Activated naive CD4-positive, alpha-beta T cell (primary cell): ENCODE measurements at regions not wholly inside any gene's neighbourhood (a gene's known extent, or its start where the extent isn't known, plus 50 kb on each side); places are given as distances from the start of the nearest gene placed in this dataset.
"Not testable (repeated sequence)": the region's sequence is repeated elsewhere in the genome, so short reads cannot be mapped to it uniquely, and the experiment has no call there.

Experiments used
- DNase-seq, 4 experiments: peaks; one replicate each; lab custom pipeline; 2025; lab: John Stamatoyannopoulos, UW

DNA sequence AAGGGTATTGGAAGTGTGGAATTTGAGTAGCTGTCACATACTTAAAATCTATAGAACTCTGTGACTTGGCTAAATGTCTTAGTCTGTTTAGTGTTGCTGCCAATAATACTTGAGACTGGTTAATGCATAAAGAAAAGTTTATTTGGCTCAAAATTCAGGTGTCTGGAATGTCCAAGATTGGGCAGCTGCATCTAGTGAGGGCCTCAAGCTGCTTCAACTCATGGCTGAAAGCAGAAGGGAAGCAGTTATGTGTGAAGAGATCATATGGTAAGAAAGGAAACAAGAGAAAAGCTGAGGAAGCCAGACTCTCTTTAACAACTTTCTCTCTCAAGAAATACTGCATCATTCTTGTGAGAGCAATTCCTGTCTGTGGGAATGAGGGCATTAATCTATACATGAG is 1043.3 kb upstream of the CDH6 start:
- no peak for DNase-seq

DNA sequence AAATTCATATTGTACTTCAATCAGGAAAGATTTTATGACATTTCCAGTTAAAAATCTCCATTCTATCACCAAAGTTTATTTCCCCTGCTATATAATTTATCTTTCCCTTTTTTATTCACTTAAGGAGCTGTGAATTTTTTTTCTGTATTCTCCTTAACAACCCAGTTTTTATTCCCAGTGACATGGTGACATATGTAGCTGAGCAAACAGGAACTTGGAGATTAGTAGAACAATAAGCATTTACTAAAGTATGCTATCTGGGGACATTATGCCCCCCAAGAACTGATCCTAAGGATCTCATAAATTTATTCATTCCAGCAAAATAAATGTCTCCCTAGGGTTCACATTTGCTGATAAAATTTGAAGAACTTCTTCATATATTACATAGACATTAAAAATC is 1044.0 kb upstream of the CDH6 start:
- no peak for DNase-seq

DNA sequence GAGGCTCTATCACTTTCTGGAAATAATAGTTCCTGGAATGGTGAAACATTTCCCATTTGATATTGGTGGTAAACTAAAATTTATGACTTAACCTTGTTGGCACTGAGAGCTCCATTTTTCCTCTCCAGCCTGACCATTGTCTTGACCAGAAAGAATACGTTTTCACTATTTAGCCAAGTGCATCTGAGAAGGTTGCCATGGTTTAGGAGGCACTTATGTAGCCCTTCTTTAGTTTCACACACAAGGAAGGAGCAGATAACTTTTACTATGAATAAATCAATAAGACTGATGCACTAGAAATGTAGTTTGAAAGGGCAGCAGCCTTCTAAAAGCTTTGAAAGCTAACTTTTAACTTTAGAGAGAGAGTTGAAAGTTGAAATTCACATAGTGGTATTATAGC is 1045.5 kb upstream of the CDH6 start:
- DNase-seq = no peak

DNA sequence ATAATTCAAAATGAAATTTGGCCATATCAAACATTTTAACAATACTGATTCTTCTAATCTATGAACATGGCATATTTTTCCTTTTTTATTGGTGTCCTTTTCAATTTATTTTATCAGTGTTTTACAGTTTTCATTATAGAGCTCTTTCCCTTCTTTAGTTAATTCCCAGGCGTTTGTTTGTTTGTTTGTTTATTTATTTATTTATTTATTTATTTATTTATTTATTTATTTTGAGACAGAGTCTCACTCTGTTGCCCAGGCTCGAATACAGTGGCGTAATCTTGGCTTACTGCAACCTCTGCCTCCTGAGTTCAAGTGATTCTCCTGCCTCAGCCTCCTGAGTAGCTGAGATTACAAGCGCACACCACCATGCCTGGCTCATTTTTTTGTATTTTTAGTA is 1049.4 kb upstream of the CDH6 start:
- DNase-seq = not testable (repeated sequence)

DNA sequence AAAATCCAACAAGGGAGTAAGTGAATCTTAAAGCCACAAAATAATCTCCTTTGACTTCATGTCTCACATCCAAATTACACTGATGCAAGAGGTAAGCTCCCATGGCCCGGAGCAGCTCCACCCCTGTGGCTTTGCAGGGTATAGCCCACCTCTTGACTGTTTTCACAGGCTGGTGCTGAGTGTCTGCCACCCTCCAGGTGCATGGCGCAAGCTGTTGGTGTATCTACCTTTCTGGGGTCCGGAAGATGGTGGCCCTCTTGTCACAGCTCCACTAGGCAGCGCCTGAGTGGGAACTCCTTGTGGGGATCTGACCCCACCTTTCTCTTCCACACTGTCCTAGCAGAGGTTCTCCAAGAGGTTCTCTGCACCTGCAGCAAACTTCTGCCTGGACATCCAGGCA is 1051.1 kb upstream of the CDH6 start:
- DNase-seq = no peak

DNA sequence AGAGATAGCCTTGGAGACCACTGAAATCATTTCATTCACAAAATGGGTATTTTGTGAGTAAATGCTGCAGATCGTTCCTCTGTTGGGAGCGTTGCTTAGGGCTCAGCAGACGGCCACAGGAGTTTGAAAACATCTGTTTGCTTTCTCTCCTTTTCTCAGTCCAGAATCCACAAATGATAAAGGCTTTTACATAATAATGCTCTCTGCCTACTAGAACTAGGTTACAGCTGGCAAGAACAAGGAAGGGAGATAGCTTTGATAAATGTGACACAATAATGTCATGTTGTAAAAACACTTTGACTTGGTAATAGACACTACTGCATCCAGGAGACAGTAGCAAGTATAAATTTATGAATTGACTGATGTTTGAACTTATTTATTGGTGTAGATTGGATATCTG is 1072.4 kb upstream of the CDH6 start:
- no peak for DNase-seq

DNA sequence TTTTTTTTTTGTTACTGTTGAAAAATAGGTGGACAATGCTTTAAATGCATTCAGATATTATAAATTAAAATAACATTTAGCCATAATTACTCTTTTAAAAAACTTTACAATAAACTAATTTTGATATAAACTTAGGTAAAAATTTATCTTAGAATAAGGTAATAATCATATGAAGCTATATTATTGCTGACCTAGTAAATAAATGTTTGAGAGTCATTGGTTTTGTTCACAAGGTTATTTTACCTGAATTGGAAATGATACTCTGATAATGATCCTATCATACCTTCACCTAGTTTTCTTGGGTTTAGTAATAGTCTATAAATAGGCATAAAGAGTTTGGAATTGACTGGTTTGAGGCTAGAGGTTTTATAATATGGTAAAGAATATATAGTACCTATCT is 1076.4 kb upstream of the CDH6 start:
- DNase-seq = no peak

DNA sequence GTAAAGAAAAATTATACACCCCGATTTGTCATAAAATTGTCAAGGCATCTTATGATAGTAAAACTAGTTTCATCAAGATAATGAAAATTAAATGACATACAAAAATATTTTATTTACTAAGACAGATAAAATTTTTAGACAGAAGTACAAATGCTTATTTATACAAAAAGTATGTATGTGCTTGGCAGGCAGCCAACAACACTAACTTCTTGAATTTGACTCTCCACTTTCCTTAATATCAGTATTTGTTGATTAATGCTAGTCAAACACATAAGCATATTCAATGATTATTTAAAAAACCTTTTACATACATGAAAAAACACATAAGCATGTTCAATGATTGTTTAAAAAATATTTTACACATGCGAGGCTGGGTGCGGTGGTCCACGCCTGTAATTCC is 1079.9 kb upstream of the CDH6 start:
- no peak for DNase-seq

DNA sequence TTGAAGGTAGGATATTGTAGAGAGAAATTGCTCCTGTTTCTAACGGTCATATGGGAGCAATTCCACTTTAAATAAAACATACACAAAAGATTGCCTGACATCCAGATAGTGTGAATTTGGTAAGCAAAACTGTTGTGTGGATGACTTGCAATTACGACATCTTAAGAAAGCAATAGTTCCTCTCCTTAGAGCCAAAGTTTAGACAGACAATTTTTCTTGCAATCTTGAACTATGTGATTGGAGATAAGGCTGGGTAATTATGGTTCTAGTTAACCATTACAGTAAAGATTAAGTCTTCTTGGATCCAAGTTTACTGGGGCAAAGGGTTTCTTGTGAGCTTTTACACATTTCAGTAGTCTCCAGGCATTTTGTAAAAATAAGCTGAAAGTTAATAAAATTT is 1080.6 kb upstream of the CDH6 start:
- DNase-seq = no peak

DNA sequence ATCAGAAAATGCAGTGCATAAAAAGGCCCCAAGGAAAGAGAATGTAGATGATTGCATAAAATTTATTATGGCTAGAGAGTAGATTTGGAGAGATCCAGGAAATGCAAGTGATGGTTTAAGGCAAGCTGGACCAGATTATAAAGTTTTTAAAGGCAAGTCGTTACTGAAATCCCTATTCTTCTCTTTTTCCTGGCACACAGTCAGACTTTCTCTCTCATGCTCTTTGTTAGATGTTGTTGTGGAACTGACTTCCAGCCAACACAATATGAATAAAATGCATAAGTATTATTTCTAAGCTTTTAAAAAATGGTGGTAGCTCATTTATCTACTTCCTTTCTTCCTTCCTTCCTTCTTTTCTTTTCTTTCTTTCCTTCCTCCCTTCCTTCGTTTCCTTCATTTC is 1085.4 kb upstream of the CDH6 start:
- DNase-seq = no peak

DNA sequence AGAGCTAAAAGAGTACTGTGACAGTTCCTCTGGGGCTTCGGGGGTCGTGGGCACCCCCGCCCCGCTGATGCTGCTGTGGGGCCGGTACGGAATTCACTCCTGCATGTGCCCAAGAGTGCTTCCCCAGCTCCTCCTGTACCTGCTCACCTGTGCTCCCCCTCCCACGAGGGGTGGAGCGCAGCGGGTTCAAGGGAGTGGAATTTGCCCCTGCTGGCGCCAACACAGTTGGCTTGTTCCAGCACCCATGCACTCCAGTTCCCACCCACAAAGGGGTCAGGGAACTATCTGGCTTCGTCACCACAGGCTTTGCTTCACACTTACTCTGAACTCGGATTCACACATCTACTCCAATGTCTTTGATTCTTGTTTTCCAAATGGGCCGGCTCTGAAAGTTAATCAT is 1086.9 kb upstream of the CDH6 start:
- no peak for DNase-seq

DNA sequence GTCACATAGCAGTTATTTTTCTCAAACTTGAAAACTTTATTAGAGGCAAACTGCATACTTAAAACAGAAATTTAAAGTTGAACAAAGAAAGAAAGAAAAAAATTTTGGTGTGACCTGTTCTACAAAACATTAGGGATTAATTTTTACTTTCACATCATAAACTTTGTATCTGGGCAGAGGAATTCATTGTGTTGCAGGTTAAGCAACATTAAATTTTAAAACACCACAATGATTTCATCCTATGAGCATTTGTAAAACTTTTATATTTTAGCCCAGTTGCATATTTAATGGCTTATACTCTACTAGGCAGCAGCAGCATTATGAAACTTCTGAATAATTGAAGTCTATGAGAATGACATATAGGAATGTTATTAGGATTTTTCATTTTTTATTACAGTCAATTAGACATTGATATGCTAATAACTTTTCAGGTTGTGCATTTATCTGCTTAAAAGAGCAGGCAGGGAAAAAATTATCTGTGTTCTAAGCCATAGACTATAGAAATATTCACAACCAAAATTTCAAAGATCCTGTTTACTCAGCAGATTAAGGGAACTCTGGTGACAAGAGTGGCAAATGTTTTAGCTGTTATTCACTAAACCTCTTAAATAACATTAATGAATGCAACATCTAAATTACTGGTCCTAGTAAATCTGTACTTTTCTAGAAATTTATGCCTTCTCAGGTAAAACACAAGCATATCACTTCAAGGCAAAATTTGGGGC is 1088.5 kb upstream of the CDH6 start:
- no peak for DNase-seq

DNA sequence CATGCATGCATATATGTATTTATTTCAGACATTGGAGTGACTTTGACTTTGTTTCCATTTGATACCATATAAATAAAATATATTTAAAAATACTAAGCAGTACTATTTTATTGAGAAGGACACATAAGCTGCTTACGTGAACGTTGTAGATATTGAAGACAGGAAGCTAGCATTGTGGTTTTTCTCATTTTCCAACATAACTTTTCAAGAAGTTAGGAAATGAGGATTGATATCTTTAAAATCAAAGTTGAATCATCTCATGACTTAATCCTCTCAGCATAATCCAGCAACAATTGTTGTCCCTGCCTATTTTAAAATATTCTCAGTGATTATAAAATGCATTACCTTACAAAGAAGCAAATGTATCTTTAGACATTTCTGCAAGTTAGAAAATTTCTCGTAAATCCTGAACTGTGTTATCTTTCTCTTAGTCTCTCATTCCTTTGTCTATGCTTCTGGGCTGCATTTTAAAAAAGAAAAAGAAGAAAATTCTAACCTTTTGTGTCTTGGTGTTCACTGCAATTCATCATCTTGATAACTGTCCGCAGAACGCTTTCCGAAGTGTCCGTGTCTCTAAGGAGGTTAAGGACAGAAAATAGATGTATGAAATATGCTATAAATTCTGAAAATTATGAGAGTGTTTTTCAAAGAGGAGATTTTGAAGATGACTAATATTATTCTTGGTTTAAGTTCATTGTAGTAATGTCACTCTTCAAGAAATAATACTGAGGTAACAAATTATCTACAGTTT is 1089.9 kb upstream of the CDH6 start:
- no peak for DNase-seq

DNA sequence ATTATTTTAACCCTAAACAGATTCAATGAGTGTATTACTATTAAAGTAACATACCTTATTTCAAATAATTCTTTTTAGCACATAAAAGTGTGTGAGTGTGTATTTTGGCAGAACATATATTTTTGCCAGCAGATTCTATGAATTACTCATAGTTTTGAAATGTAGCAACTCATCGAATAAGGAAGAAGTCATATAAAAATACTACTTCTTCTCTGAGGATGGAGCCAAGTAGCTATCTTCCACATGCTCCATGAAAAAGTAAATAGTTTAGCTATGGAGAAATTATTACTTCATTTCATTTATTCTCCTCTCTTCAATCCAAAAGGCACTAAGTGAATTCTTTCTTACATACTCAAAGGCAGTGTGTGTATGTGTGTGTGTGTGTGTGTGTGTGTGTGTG is 1090.4 kb upstream of the CDH6 start:
- no peak for DNase-seq

DNA sequence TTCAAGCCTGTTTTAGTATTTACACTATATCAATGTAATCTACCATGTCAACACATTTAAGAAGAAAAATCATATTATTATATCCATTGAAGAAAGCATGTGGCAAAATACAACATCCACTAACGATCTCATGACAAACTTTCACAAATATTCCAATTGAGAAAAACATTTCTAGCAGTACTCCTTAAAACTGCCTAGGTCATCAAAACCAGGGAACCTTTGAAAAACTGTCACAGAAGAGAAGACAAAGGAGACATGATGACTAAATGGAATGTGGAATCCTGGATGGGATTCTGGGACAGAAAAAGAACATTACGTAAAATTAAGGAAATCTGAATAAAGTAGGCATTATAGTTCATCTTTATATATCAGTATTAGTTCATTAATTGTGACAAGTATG is 1091.3 kb upstream of the CDH6 start:
- no peak for DNase-seq

DNA sequence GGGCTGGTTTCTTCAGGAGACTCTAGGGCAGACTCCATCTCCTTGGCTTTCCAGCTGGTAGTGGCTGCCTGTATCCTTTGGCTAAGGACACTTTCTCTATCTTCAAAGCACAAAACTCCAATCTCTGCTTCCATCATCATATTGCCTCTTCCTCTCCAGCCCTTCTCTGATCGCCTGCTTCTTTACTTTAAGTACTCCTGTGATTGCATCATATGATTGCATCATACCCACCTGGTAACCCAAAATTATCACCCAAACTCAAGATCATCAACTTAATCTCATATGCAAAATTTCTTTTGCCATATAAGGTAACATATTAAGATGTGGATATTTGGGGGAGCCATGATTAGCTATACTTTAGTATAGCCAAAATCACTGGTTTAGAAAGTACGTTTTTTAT is 1092.6 kb upstream of the CDH6 start:
- no peak for DNase-seq

DNA sequence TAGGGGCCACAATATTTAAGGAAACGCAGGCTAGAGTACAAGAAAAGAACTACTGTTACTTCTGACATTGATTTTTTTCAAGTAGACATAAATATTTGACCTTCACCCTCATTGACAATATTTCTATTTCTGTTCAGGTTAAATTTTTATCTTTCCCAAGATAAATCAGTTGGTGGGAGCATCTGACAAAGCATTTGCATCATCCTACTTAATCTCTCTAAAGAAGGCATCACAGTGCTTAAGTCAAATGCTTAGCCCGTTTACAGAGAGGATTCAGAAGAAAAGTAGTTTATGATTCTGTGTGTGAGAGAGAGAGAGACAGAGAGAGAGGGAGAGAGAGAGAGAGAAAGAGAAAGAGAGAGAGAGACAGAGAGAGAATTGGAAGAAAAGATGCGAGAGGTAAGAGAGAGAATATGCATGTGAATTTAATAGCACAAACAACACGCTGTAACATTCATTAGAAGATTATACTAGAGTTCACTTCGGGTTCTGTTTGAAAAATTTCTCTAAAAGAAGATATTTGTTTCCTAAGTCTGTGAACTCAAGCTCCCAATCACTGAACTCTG is 1093.3 kb upstream of the CDH6 start:
- no peak for DNase-seq

DNA sequence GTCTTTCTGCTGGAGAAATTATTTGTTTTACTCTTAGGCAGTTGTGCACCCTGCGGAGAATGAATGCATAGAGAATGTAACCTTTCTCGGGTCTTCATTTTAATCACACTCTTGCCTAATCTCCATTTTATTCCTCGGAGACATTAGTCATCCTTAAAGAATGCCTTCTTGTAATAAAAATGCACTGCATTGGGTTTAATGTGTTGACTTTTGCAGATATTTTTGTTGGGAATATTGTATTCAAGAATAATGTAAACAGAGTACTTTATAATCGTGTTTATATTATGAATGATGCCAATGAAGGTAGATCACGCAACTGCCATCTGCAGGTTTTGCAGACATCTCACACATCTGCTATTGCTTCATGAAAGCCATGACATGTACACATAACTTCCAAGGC is 1093.9 kb upstream of the CDH6 start:
- DNase-seq = no peak

DNA sequence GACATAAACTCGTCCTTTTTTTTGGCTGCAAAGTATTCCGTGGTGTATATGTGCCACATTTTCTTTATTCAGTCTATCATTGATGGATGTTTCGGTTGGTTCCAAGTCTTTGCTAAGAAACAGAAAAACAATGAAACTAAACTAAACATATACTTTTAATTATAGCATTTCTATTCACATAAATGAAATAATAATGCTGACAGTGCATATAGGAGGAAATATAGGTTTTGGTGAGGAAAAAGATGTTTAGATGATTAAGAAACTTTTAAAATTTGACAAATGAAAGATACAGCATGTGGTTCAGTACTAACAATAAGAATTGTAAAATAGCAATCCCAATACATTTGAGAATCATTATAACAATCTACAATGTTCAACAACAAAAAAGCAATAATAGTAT is 1094.5 kb upstream of the CDH6 start:
- no peak for DNase-seq

DNA sequence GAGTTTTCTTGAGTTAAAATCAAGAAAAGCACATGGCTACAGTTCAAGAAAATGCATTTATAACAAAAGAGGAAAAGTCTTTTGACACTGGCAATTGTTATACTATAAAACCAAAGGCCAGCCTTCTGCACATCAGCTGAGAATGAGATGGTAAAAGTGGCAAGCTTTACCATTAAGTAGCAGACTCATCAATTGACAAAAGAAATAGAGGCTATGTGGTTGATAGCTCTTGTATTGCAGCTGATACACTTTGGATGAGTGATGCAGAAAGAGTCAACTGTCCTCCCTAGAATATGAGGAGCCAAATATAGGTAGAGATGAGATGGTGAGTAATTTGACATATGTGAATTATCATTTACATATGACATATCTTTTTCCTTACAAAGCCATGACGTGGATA is 1100.9 kb upstream of the CDH6 start:
- no peak for DNase-seq

DNA sequence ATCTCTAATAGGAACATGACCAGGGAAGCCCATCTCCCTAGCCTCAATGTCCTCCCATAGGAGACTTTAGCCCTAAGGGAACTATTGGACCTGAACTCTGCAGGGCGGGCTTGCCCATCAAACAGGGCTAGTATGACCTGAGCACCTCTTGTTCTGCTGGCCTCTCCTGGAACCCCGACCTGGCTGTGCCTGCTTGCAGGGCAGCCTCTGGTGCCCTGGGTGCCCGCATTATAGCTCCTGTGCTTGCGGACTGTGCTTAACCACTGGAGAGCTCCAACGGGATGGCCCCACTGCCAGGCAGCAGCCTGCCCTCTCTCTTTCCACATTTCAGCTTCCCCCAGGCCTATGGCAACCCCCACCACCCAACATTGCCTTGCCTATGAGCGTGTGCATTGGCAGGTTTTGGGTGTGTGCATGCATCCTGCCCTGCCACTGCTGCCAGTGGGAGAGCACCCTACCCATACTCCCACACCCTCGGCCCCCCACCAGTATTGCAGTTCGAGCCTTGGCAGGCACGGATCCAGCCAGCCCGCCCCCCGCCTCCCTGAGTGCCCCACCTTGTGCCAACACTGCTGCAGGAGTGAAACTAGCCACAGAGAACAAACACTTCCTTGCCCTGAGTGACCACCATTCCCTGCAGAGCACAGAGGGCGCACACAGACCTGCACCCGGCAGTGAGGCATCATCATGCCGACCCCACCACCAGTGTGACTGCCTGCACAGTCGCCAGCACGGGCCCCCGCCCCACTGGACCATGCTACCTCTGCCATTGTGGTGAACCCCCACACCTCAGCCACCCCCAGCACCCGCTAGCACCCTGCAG is 1123.8 kb upstream of the CDH6 start:
- no peak for DNase-seq

DNA sequence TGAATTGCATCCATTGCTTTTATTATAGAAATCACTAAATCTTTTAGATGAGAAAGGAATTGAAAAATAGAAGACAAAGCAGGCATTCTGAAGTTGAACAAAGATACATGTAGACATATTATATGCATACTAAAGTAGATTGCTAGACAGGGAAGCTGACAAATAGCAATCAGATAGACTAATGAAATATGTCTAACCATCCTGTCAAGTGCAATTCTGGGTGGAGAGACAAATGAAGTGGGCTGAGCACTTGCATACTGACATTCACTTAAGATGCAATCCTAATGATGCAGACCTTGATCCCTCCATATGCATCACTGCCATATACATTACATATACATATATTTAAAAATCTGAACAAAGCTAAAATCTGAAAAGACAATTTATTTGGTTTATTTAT is 1130.0 kb upstream of the CDH6 start:
- no peak for DNase-seq

DNA sequence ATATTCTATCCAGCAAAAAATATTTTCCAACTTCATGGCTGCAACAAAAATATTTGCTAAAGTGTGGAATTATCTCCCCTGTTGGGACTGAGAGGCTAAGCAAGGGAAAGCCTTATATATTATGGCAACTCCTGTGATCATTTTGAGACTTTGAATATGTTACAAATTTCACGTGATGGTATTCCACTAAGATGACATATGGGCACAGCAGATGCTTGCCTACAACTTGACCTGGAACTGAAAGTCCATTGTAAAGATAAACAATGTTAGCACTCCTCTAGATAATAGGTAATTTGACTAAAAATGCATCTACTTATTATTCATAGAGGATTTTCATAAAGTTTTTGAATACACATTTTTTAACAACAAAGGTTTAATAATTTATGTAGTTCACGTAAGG is 1141.5 kb upstream of the CDH6 start:
- no peak for DNase-seq
